HEK293T (cell line): ENCODE measurements at regions not wholly inside any gene's neighbourhood (a gene's known extent, or its start where the extent isn't known, plus 50 kb on each side); places are given as distances from the start of the nearest gene placed in this dataset.

ENCODE experiments used
- ARNT ChIP-seq: fragments of 450-650 bp; IDR thresholded peaks from 2 replicates; pipeline ENCODE4 v1.6.1; 2017; ENCODE audit warnings: mild to moderate bottlenecking
- BHLHE40 ChIP-seq: fragments of 450-650 bp; IDR thresholded peaks from 2 replicates; pipeline ENCODE4 v1.6.1; 2016; ENCODE audit warnings: mild to moderate bottlenecking, moderate library complexity, borderline replicate concordance
- ELF4 ChIP-seq: fragments of 450-650 bp; IDR thresholded peaks from 2 replicates; pipeline ENCODE4 v1.6.1; 2017; ENCODE audit warnings: antibody characterized with exemption
- FOXA1 ChIP-seq: fragments of 450-650 bp; IDR thresholded peaks from 2 replicates; pipeline ENCODE4 v1.6.1; 2016; ENCODE audit warnings: mild to moderate bottlenecking
- FOXK2 ChIP-seq: fragments of 450-650 bp; IDR thresholded peaks from 2 replicates; pipeline ENCODE4 v1.6.1; 2016; ENCODE audit warnings: mild to moderate bottlenecking
- FOXM1 ChIP-seq: fragments of 450-650 bp; IDR thresholded peaks from 2 replicates; pipeline ENCODE4 v1.6.1; 2017; ENCODE audit warnings: mild to moderate bottlenecking, borderline replicate concordance
- HDGF ChIP-seq: fragments of 450-650 bp; IDR thresholded peaks from 2 replicates; pipeline ENCODE4 v1.6.1; 2017; ENCODE audit warnings: antibody characterized with exemption, borderline replicate concordance
- NFRKB ChIP-seq: fragments of 450-650 bp; IDR thresholded peaks from 2 replicates; pipeline ENCODE4 v1.6.1; 2016; ENCODE audit warnings: mild to moderate bottlenecking, moderate library complexity
- PKNOX1 ChIP-seq: fragments of 450-650 bp; IDR thresholded peaks from 2 replicates; pipeline ENCODE4 v1.6.1; 2016
- SP1 ChIP-seq: fragments of 450-650 bp; IDR thresholded peaks from 2 replicates; pipeline ENCODE4 v1.6.1; 2017
- SUZ12 ChIP-seq: fragments of 450-650 bp; IDR thresholded peaks from 2 replicates; pipeline ENCODE4 v1.6.1; 2016; ENCODE audit warnings: mild to moderate bottlenecking
- ZNF384 ChIP-seq: fragments of 450-650 bp; IDR thresholded peaks from 2 replicates; pipeline ENCODE4 v1.6.1; 2016

- TF ChIP-seq ELF4: no peak
- no peak for TF ChIP-seq PKNOX1
- no peak for TF ChIP-seq FOXK2
- TF ChIP-seq NFRKB: no peak
- no peak for TF ChIP-seq BHLHE40
- no peak for TF ChIP-seq SUZ12
- no peak for TF ChIP-seq ARNT
- TF ChIP-seq FOXM1: no peak
- TF ChIP-seq FOXA1: no peak
- no peak for TF ChIP-seq HDGF
- no peak for TF ChIP-seq SP1
- TF ChIP-seq ZNF384: no peak
Measured at GRCh38 chr4:125131891-125132680, 182.7 kb upstream of the FAT4 start.
